HCT116 (cell line): ENCODE measurements at regions not wholly inside any gene's neighbourhood (a gene's known extent, or its start where the extent isn't known, plus 50 kb on each side); places are given as distances from the start of the nearest gene placed in this dataset.

ENCODE experiments used
- ATAC-seq: fragments of 200-7000 bp; cut with Tn5 transposase; 2 replicates; pipeline ENCODE4 v1.9.1; 2020; ENCODE audit warnings: mild to moderate bottlenecking, moderate library complexity
- BruUV-seq: library from RNA; stranded (reverse); fragments of 400-500 nt; replicated peaks from 2 replicates; lab custom pipeline; 2021; lab: Mats Ljungman, UMichigan
- CTCF ChIA-PET: fragments of 300-600 bp; sonication (Branson Sonifier 250); formaldehyde crosslinking; loops from one replicate; lab custom pipeline; 2021; ENCODE audit warnings: antibody characterized with exemption; lab: Charles Lee
- POLR2A ChIA-PET: fragments of 300-600, 350-600 bp; sonication (Branson Sonifier 250); formaldehyde crosslinking; loops from one replicate; lab custom pipeline; 2021; ENCODE audit warnings: antibody characterized with exemption; lab: Charles Lee
- RAD21 ChIA-PET, 2 experiments: fragments of 300-600 bp; sonication (Branson Sonifier 250); formaldehyde crosslinking; loops; one replicate each; lab custom pipeline; 2023; ENCODE audit warnings: low total read pairs in 2 of 2; ENCODE audit not compliant: uncharacterized antibody in 2 of 2, unreplicated experiment in 2 of 2, low non-redundant PET in 1 of 2; lab: Charles Lee
- DNase-seq: peaks from one replicate; pipeline ENCODE4 v3.0.0-alpha.2; 2010; ENCODE audit warnings: low read depth, low spot score
- H2AFZ ChIP-seq: fragments of 200-600 bp; shearing (Covaris generic), sonication (generic); 2 replicates; pipeline ENCODE4 v1.6.1; 2017; ENCODE audit warnings: low read depth, mixed run types, mixed read lengths, antibody characterized with exemption, low read length; ENCODE audit not compliant: poor library complexity, severe bottlenecking
- H3K27ac ChIP-seq: 2 replicates; pipeline ENCODE4 v1.5.1; 2012; ENCODE audit warnings: low read depth, low read length
- H3K27me3 ChIP-seq: fragments of 200-600 bp; sonication (generic); 2 replicates; pipeline ENCODE4 v1.6.1; 2016; ENCODE audit warnings: mixed run types, low read length, mixed read lengths; ENCODE audit not compliant: insufficient read depth
- H3K36me3 ChIP-seq, 2 experiments: fragments of 200-500 bp in 1 of 2; fragments of 200-600 bp in 1 of 2; sonication (Bioruptor generic) in 1 of 2; sonication (generic) in 1 of 2; 2 replicates each; pipeline versions ENCODE4 v1.5.1 to v1.6.1; 2014 to 2016; ENCODE audit warnings: low read length in 2 of 2, inconsistent platforms in 1 of 2, mixed read lengths in 1 of 2, mixed run types in 1 of 2; ENCODE audit not compliant: insufficient read depth in 2 of 2, control insufficient read depth in 1 of 2
- H3K4me1 ChIP-seq, 2 experiments: fragments of 200-600 bp in 1 of 2; sonication (generic) in 1 of 2; 2 replicates each; pipeline versions ENCODE4 v1.5.1 to v1.6.1; 2012 to 2017; ENCODE audit warnings: low read length in 2 of 2, inconsistent platforms in 1 of 2, mild to moderate bottlenecking in 1 of 2, mixed read lengths in 1 of 2, mixed run types in 1 of 2, moderate library complexity in 1 of 2; ENCODE audit not compliant: insufficient read depth in 2 of 2, control insufficient read depth in 1 of 2
- H3K4me2 ChIP-seq: fragments of 200-600 bp; sonication (generic); 2 replicates; pipeline ENCODE4 v1.6.1; 2017; ENCODE audit warnings: mixed run types, low read length, mixed read lengths
- H3K4me3 ChIP-seq, 2 experiments: fragments of 200-600 bp in 1 of 2; sonication (generic) in 1 of 2; replicated peaks in 1 of 2; 2 replicates each; pipeline ENCODE4 v1.5.1; 2011 to 2016; ENCODE audit warnings: low read length in 2 of 2, control low read depth in 1 of 2, low read depth in 1 of 2, mild to moderate bottlenecking in 1 of 2, mixed read lengths in 1 of 2, mixed run types in 1 of 2
- H3K79me2 ChIP-seq: fragments of 200-600 bp; sonication (generic); 2 replicates; pipeline ENCODE4 v1.6.1; 2017; ENCODE audit warnings: mild to moderate bottlenecking, mixed run types, low read length, moderate library complexity, mixed read lengths; ENCODE audit not compliant: insufficient read depth
- H3K9ac ChIP-seq: fragments of 200-600 bp; sonication (generic); 2 replicates; pipeline ENCODE4 v1.6.1; 2016; ENCODE audit warnings: low read length, mixed read lengths
- H3K9me2 ChIP-seq: fragments of 200-600 bp; sonication (generic), shearing (Covaris generic); 2 replicates; pipeline ENCODE4 v1.6.1; 2017; ENCODE audit warnings: mixed run types, mild to moderate bottlenecking, moderate library complexity; ENCODE audit not compliant: insufficient read depth
- H3K9me3 ChIP-seq, 2 experiments: fragments of 200-500 bp in 1 of 2; fragments of 200-600 bp in 1 of 2; sonication (Bioruptor generic) in 1 of 2; sonication (generic) in 1 of 2; 2 replicates each; pipeline ENCODE4 v1.6.1; 2014 to 2017; ENCODE audit warnings: low read length in 2 of 2, mixed read lengths in 2 of 2, inconsistent platforms in 1 of 2, low read depth in 1 of 2, mild to moderate bottlenecking in 1 of 2, mixed run types in 1 of 2, moderate library complexity in 1 of 2; ENCODE audit not compliant: control insufficient read depth in 1 of 2, insufficient read depth in 1 of 2
- H4K20me1 ChIP-seq: fragments of 200-600 bp; sonication (generic), shearing (Covaris generic); 2 replicates; pipeline ENCODE4 v1.6.1; 2017; ENCODE audit warnings: mixed run types, mild to moderate bottlenecking, moderate library complexity; ENCODE audit not compliant: insufficient read depth
- CEBPB ChIP-seq: IDR thresholded peaks from 2 replicates; pipeline ENCODE4 v1.6.1; 2012; ENCODE audit warnings: low read depth
- EGR1 ChIP-seq: IDR thresholded peaks from 2 replicates; pipeline ENCODE4 v1.6.1; 2012; ENCODE audit warnings: low read depth
- ELF1 ChIP-seq: IDR thresholded peaks from 2 replicates; pipeline ENCODE4 v1.6.1; 2012; ENCODE audit warnings: low read depth, borderline replicate concordance
- FOSL1 ChIP-seq: IDR thresholded peaks from 2 replicates; pipeline ENCODE4 v1.6.1; 2012; ENCODE audit warnings: low read depth
- JUND ChIP-seq: IDR thresholded peaks from 2 replicates; pipeline ENCODE4 v1.6.1; 2012
- POLR2A ChIP-seq: IDR thresholded peaks from 2 replicates; pipeline ENCODE4 v1.7.0; 2011; ENCODE audit warnings: borderline replicate concordance; ENCODE audit not compliant: insufficient read depth, insufficient read length; ENCODE audit errors: extremely low read depth
- RAD21 ChIP-seq: IDR thresholded peaks from 2 replicates; pipeline ENCODE4 v1.6.1; 2012; ENCODE audit warnings: low read depth, mild to moderate bottlenecking
- SIN3A ChIP-seq: IDR thresholded peaks from 2 replicates; pipeline ENCODE4 v1.6.1; 2012; ENCODE audit warnings: low read depth
- SP1 ChIP-seq: IDR thresholded peaks from 2 replicates; pipeline ENCODE4 v1.6.1; 2012; ENCODE audit warnings: low read depth
- YY1 ChIP-seq: IDR thresholded peaks from 2 replicates; pipeline ENCODE4 v1.6.1; 2011; ENCODE audit warnings: low read length, low read depth, moderate library complexity, mild to moderate bottlenecking; ENCODE audit not compliant: insufficient replicate concordance; ENCODE audit errors: extremely low read depth
- ZFX ChIP-seq: fragments of 450-650 bp; IDR thresholded peaks from 2 replicates; pipeline ENCODE4 v1.6.1; 2017
- ZNF274 ChIP-seq: fragments of 200-500 bp; sonication (Bioruptor generic); IDR thresholded peaks from 2 replicates; pipeline ENCODE4 v1.6.1; 2014; ENCODE audit warnings: mild to moderate bottlenecking, low read depth, low read length, inconsistent platforms
- intact Hi-C: fragments of 100-400 bp; cut with micrococcal nuclease; formaldehyde crosslinking; loops from 2 replicates; pipeline ENCODE4 v1.10.0; 2022
- TF ChIP-seq, protein P1 (sequence below): IDR thresholded peaks from 2 replicates; pipeline ENCODE4 v1.6.1; 2012; ENCODE audit warnings: low read depth
- TF ChIP-seq, protein P2 (sequence below): IDR thresholded peaks from 2 replicates; pipeline ENCODE4 v1.6.1; 2012
- TF ChIP-seq, protein P3 (sequence below), 3 experiments: fragments of 200-600 bp in 1 of 3; sonication (generic) in 1 of 3; IDR thresholded peaks in 2 of 3; conservative IDR thresholded peaks in 1 of 3; 2 replicates each; pipeline ENCODE4 v1.5.1; 2012 to 2017; ENCODE audit warnings: low read depth in 2 of 3, low read length in 2 of 3, antibody characterized with exemption in 1 of 3, borderline replicate concordance in 1 of 3, control low read depth in 1 of 3, mild to moderate bottlenecking in 1 of 3, mixed read lengths in 1 of 3, mixed run types in 1 of 3, moderate library complexity in 1 of 3; ENCODE audit not compliant: insufficient read depth in 1 of 3
- TF ChIP-seq, protein P4 (sequence below): IDR thresholded peaks from 2 replicates; pipeline ENCODE4 v1.6.1; 2012
- TF ChIP-seq, protein P5 (sequence below): IDR thresholded peaks from 2 replicates; pipeline ENCODE4 v1.6.1; 2011; ENCODE audit warnings: mild to moderate bottlenecking, low read length, moderate library complexity; ENCODE audit not compliant: insufficient replicate concordance; ENCODE audit errors: extremely low read depth

DNA sequence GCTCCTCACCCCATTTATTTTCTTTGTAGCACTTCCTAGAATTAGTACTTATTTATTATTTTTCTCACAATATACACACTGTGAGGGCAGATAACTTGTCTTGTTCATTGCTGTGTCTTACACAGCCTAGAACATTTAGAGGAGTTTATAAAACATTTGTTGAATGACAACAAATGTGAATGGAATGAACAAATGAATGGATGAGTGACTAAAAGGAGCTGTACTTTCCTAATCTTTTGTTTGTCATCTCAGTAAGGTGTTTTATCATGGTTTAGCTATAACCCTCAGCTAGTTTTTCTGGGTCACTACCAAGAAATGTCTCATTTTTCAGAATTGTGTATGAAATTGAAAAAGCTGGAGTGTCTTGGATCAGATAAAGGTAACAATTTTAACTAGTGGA lies 239.3 kb upstream of the KCNK2 start:
- DNase-seq: no peak
- Histone ChIP-seq H4K20me1 (no peaks in the 10 kb centered on the region), H3K9ac (no peak overlapping the region), H3K27ac (no peak overlapping the region), H3K36me3 (no peaks in the 10 kb centered on the region), H3K4me1 (no peaks in the 10 kb centered on the region), H3K9me3 (no peaks in the 10 kb centered on the region), H3K9me2 (no peaks in the 10 kb centered on the region), H3K4me3 (no peak overlapping the region), H3K27me3 (no peaks in the 10 kb centered on the region), H3K4me2 (no peak overlapping the region), H3K79me2 (no peaks in the 10 kb centered on the region), H2AFZ (no peak overlapping the region)
- no TSS peak for BruUV-seq
- ATAC-seq: no peak
- ChIA-PET POLR2A (no interaction called here), RAD21 (no interaction called here), CTCF (no interaction called here)
- TF ChIP-seq, protein P1, sequence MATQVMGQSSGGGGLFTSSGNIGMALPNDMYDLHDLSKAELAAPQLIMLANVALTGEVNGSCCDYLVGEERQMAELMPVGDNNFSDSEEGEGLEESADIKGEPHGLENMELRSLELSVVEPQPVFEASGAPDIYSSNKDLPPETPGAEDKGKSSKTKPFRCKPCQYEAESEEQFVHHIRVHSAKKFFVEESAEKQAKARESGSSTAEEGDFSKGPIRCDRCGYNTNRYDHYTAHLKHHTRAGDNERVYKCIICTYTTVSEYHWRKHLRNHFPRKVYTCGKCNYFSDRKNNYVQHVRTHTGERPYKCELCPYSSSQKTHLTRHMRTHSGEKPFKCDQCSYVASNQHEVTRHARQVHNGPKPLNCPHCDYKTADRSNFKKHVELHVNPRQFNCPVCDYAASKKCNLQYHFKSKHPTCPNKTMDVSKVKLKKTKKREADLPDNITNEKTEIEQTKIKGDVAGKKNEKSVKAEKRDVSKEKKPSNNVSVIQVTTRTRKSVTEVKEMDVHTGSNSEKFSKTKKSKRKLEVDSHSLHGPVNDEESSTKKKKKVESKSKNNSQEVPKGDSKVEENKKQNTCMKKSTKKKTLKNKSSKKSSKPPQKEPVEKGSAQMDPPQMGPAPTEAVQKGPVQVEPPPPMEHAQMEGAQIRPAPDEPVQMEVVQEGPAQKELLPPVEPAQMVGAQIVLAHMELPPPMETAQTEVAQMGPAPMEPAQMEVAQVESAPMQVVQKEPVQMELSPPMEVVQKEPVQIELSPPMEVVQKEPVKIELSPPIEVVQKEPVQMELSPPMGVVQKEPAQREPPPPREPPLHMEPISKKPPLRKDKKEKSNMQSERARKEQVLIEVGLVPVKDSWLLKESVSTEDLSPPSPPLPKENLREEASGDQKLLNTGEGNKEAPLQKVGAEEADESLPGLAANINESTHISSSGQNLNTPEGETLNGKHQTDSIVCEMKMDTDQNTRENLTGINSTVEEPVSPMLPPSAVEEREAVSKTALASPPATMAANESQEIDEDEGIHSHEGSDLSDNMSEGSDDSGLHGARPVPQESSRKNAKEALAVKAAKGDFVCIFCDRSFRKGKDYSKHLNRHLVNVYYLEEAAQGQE: no peak
- TF ChIP-seq, protein P2, sequence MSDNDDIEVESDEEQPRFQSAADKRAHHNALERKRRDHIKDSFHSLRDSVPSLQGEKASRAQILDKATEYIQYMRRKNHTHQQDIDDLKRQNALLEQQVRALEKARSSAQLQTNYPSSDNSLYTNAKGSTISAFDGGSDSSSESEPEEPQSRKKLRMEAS: no peak
- no peak for TF ChIP-seq RAD21
- no peak for TF ChIP-seq ELF1
- no peak for TF ChIP-seq YY1
- no peak for TF ChIP-seq SIN3A
- no peak for TF ChIP-seq SP1
- TF ChIP-seq JUND: no peak
- TF ChIP-seq, protein P3, sequence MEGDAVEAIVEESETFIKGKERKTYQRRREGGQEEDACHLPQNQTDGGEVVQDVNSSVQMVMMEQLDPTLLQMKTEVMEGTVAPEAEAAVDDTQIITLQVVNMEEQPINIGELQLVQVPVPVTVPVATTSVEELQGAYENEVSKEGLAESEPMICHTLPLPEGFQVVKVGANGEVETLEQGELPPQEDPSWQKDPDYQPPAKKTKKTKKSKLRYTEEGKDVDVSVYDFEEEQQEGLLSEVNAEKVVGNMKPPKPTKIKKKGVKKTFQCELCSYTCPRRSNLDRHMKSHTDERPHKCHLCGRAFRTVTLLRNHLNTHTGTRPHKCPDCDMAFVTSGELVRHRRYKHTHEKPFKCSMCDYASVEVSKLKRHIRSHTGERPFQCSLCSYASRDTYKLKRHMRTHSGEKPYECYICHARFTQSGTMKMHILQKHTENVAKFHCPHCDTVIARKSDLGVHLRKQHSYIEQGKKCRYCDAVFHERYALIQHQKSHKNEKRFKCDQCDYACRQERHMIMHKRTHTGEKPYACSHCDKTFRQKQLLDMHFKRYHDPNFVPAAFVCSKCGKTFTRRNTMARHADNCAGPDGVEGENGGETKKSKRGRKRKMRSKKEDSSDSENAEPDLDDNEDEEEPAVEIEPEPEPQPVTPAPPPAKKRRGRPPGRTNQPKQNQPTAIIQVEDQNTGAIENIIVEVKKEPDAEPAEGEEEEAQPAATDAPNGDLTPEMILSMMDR (IDR thresholded peaks at IDR 0.05 in 2 of 3, conservative IDR thresholded peaks at IDR 0.05 in 1 of 3; ENCODE audit: borderline replicate concordance in 1 of 3, insufficient read depth in 1 of 3, low read depth in 2 of 3, low read length in 2 of 3): no peak
- no peak for TF ChIP-seq EGR1
- no peak for TF ChIP-seq ZNF274
- TF ChIP-seq FOSL1: no peak
- no peak for TF ChIP-seq POLR2A
- TF ChIP-seq, protein P4, sequence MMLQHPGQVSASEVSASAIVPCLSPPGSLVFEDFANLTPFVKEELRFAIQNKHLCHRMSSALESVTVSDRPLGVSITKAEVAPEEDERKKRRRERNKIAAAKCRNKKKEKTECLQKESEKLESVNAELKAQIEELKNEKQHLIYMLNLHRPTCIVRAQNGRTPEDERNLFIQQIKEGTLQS: no peak
- TF ChIP-seq, protein P5, sequence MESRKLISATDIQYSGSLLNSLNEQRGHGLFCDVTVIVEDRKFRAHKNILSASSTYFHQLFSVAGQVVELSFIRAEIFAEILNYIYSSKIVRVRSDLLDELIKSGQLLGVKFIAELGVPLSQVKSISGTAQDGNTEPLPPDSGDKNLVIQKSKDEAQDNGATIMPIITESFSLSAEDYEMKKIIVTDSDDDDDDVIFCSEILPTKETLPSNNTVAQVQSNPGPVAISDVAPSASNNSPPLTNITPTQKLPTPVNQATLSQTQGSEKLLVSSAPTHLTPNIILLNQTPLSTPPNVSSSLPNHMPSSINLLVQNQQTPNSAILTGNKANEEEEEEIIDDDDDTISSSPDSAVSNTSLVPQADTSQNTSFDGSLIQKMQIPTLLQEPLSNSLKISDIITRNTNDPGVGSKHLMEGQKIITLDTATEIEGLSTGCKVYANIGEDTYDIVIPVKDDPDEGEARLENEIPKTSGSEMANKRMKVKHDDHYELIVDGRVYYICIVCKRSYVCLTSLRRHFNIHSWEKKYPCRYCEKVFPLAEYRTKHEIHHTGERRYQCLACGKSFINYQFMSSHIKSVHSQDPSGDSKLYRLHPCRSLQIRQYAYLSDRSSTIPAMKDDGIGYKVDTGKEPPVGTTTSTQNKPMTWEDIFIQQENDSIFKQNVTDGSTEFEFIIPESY: no peak
- no peak for TF ChIP-seq ZFX
- TF ChIP-seq CEBPB: no peak
- intact Hi-C loops: no loop called here
